ENCODE measurements at regions not wholly inside any gene's neighbourhood (a gene's known extent, or its start where the extent isn't known, plus 50 kb on each side); places are given as distances from the start of the nearest gene placed in this dataset.

DNA sequence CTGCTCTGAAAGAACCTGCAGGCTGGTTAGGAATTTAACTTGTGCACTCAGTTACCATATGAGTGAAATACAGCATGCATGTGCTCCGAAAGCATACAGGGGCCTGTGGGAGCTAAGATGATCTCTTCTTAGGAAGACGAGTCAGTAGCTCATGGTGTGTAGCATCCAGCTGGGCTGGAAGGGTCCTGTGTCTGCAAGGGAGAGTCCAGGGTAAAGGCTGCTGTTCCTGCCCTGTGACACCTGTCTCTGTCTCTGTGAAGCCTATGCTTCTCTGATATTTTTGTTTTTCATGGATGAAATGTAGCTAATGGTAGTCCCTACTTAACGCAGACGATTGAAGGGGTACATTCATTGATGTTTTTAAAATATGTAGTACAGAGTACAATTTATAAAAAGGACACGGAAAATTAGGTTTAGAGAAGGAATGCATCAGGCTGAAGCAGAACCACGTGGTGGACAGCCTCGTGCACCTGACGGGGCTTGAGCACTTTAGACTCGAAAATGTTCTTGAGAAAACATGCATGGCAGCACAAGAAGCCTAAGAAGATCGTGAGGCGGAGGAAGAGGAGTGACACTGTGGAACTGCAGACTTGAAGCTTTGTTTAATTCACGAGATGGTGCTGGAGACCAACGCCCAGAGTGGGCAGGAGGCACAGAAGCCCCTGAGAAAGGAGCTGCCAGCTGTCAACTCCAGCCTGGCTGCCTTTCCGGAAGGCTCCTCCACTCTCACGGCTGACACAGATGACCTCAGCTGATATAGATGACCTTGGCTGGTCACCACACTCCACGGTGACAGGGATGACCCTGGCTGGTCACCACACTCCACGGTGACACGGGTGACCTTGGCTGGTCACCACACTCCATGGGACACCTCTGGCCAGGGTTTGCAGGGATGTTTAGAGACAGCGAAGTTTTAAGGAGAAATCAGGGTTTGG is 110.6 kb downstream of the TMEM18 start:
- Histone ChIP-seq H3K27me3 (peaks cover 0 to under 1% of the 10 kb centered on the region in 2 donors), H3K27ac (no peak overlapping the region), H3K4me3 (no peak overlapping the region), H3K9me3 (no peaks in the 10 kb centered on the region), H3K36me3 (no peaks in the 10 kb centered on the region), H3K4me1 (no peaks in the 10 kb centered on the region)
- TF ChIP-seq POLR2A (IDR thresholded peaks at IDR 0.05) (no peak), POLR2AphosphoS5 (IDR thresholded peaks at IDR 0.05) (no peak)
- TF ChIP-seq, protein P1, sequence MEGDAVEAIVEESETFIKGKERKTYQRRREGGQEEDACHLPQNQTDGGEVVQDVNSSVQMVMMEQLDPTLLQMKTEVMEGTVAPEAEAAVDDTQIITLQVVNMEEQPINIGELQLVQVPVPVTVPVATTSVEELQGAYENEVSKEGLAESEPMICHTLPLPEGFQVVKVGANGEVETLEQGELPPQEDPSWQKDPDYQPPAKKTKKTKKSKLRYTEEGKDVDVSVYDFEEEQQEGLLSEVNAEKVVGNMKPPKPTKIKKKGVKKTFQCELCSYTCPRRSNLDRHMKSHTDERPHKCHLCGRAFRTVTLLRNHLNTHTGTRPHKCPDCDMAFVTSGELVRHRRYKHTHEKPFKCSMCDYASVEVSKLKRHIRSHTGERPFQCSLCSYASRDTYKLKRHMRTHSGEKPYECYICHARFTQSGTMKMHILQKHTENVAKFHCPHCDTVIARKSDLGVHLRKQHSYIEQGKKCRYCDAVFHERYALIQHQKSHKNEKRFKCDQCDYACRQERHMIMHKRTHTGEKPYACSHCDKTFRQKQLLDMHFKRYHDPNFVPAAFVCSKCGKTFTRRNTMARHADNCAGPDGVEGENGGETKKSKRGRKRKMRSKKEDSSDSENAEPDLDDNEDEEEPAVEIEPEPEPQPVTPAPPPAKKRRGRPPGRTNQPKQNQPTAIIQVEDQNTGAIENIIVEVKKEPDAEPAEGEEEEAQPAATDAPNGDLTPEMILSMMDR (IDR thresholded peaks at IDR 0.05), result no peak
- DNase-seq (ENCODE audit: low spot score in 2 of 2), result no peak
- intact Hi-C loops (cut with DNase I; ENCODE audit: low total_unique reads), result no loop called here

DNA sequence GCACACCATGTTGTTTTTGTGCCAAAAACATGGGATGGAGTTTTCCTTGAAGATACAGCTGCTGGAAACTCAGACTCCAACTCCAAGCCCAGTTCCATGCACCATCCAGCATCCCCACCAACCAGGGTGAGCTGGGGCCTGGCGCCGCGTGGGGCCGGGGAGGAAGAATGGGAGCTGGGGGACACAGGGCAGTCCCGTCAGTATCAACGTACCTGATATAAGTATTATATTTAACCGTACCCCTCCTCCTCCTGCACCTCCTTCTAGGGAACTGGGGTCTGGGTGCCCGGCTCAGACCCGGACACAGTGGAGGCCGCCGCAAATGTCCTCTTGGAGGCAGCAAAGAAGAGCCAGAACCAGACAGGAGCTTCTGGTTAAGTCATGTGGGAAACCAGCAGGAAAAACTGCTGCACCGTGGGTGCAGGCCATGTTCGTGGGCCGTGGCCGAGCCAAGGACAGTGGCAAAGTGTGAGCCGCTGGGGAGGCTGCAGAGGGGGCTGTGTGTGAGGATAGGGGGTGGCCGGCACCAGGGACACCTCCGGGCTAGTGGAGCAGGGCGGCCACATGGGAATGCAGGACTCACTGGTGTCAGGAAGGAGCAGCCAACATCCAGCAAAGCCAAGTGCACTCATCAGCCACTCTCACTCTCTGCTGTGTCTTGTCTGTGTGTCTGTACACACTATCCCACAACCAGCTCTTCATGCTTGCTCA is 112.6 kb downstream of the TMEM18 start:
- Histone ChIP-seq H3K27ac (no peak overlapping the region), H3K9me3 (no peaks in the 10 kb centered on the region), H3K27me3 (peaks cover 0 to 4% of the 10 kb centered on the region in 2 donors), H3K4me3 (no peak overlapping the region), H3K36me3 (no peaks in the 10 kb centered on the region), H3K4me1 (no peaks in the 10 kb centered on the region)
- TF ChIP-seq, protein P1 (IDR thresholded peaks at IDR 0.05), result no peak
- TF ChIP-seq POLR2AphosphoS5 (IDR thresholded peaks at IDR 0.05), result no peak
- no peak for TF ChIP-seq POLR2A (IDR thresholded peaks at IDR 0.05)
- no peak for DNase-seq (ENCODE audit: low spot score in 2 of 2)
- intact Hi-C loops (cut with DNase I; ENCODE audit: low total_unique reads), result no loop called here

DNA sequence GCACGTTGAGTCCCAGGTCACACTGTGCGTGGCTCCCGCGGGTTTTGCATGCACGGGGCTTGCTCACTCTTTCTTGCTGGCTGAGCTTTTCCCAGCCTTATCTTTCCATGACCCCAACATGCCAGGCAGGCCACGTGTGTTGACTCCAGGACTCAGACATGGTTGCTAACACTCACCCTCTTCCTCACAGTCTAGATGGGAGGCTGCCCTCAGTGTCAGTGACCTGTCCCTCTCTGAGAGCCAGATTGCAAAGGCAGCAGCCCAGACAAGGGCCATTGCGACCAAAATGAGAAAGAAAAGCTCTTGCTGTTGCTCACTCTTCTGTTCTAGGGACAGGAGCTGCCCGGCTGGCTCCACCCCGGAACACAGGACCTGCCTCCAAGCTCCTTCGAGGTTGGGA is 113.7 kb downstream of the TMEM18 start:
- H3K4me1 ChIP-seq, result no peaks in the 10 kb centered on the region
- H3K36me3 ChIP-seq, result no peaks in the 10 kb centered on the region
- intact Hi-C loops (cut with DNase I; ENCODE audit: low total_unique reads), result no loop called here
- no peak for DNase-seq (ENCODE audit: low spot score in 2 of 2)
- no peak overlapping the region for H3K4me3 ChIP-seq
- TF ChIP-seq, protein P1 (IDR thresholded peaks at IDR 0.05), result no peak
- TF ChIP-seq POLR2AphosphoS5 (IDR thresholded peaks at IDR 0.05), result no peak
- no peak for TF ChIP-seq POLR2A (IDR thresholded peaks at IDR 0.05)
- H3K9me3 ChIP-seq, result no peaks in the 10 kb centered on the region
- H3K27ac ChIP-seq, result no peak overlapping the region
- H3K27me3 ChIP-seq, result peaks cover 0 to 4% of the 10 kb centered on the region in 2 donors

DNA sequence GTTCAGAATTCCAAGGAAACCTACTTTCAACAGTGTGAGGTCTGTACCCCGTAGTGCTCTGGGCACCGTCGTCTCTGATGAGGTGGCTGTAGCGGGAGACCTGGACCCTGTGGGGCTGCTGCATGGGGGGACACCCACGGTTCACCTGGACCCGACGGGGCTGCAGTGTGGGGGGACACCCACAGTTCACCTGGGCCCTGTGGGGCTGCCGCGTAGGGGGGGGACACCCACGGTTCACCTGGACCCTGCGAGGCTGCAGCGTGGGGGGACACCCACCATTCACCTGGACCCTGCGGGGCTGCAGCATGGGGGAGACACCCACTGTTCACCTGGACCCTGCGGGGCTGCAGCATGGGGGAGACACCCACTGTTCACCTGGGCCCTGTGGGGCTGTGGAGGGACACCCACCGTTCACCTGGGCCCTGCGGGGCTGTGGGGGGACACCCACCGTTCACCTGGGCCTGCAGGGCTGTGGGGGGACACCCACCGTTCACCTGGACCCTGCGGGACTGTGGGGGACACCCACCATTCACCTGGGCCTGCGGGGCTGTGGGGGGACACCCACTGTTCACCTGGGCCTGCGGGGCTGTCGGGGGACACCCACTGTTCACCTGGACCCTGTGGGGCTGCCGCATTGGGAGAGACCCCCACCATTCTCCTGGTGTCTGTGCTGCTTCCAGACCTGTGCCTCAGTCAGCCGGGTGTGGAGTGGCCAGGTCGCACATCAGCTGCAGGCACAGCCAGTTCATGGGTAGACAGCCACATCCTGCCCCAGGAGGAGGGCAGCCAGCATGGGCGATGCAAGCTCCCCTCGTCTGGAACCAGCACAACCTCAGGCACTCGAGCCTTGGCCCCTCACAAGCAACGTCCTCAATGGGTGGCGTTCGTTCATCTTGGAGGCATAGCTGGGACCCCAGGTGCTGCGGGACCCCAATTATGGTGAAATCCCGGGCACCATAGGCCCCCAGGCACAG is 114.5 kb downstream of the TMEM18 start:
- Histone ChIP-seq H3K4me3 (no peak overlapping the region), H3K4me1 (no peaks in the 10 kb centered on the region), H3K36me3 (no peaks in the 10 kb centered on the region), H3K27ac (no peak overlapping the region), H3K9me3 (no peaks in the 10 kb centered on the region), H3K27me3 (peaks cover 0 to 4% of the 10 kb centered on the region in 2 donors)
- TF ChIP-seq, protein P1 (IDR thresholded peaks at IDR 0.05), result no peak
- TF ChIP-seq POLR2A (IDR thresholded peaks at IDR 0.05), result no peak
- no peak for TF ChIP-seq POLR2AphosphoS5 (IDR thresholded peaks at IDR 0.05)
- DNase-seq (ENCODE audit: low spot score in 2 of 2), result no peak
- intact Hi-C loops (cut with DNase I; ENCODE audit: low total_unique reads), result no loop called here
